Osteoblast (primary cell): ENCODE measurements at regions not wholly inside any gene's neighbourhood (a gene's known extent, or its start where the extent isn't known, plus 50 kb on each side); places are given as distances from the start of the nearest gene placed in this dataset.

Experiments
- DNase-seq: peaks from one replicate; pipeline ENCODE4 v3.0.0; 2011; ENCODE audit warnings: low spot score, mixed read lengths; ENCODE audit not compliant: insufficient read length; ENCODE audit errors: missing footprints
- H2AFZ ChIP-seq: 2 replicates; pipeline ENCODE4 v1.6.0; 2011; ENCODE audit warnings: mild to moderate bottlenecking, low read length
- H3K27ac ChIP-seq: 2 replicates; pipeline ENCODE4 v1.5.1; 2011; ENCODE audit warnings: mild to moderate bottlenecking, low read depth, low read length, moderate library complexity
- H3K27me3 ChIP-seq: 2 replicates; pipeline ENCODE4 v1.6.0; 2012; ENCODE audit warnings: mild to moderate bottlenecking, control low read depth, inconsistent platforms, low read length, moderate library complexity; ENCODE audit not compliant: insufficient read depth
- H3K36me3 ChIP-seq: 2 replicates; pipeline ENCODE4 v1.5.1; 2011; ENCODE audit warnings: mild to moderate bottlenecking, low read length, control low read depth, moderate library complexity; ENCODE audit not compliant: insufficient read depth
- H3K4me1 ChIP-seq: 2 replicates; pipeline ENCODE4 v1.5.1; 2011; ENCODE audit warnings: mild to moderate bottlenecking, low read length, control low read depth, moderate library complexity; ENCODE audit not compliant: insufficient read depth
- H3K4me2 ChIP-seq: 2 replicates; pipeline ENCODE4 v1.6.0; 2011; ENCODE audit warnings: mild to moderate bottlenecking, low read length; ENCODE audit not compliant: insufficient read depth
- H3K4me3 ChIP-seq: fragments of 200-600 bp; sonication (generic); 3 replicates; pipeline ENCODE4 v1.5.1; 2012; ENCODE audit warnings: mild to moderate bottlenecking, low read length, inconsistent platforms; ENCODE audit not compliant: insufficient read depth
- H3K79me2 ChIP-seq: 2 replicates; pipeline ENCODE4 v1.6.0; 2012; ENCODE audit warnings: mild to moderate bottlenecking, low read length, control low read depth, inconsistent platforms; ENCODE audit not compliant: insufficient read depth
- H3K9me3 ChIP-seq: 2 replicates; pipeline ENCODE4 v1.5.1; 2011; ENCODE audit warnings: low read depth, low read length, control low read depth
- H4K20me1 ChIP-seq: 2 replicates; pipeline ENCODE4 v1.6.0; 2012; ENCODE audit warnings: mild to moderate bottlenecking, low read length, control low read depth; ENCODE audit not compliant: insufficient read depth
- TF ChIP-seq, protein P1 (sequence below): IDR thresholded peaks from 2 replicates; pipeline ENCODE4 v1.5.1; 2011; ENCODE audit warnings: mild to moderate bottlenecking, low read depth, low read length, moderate library complexity; ENCODE audit errors: extremely low read depth

DNA sequence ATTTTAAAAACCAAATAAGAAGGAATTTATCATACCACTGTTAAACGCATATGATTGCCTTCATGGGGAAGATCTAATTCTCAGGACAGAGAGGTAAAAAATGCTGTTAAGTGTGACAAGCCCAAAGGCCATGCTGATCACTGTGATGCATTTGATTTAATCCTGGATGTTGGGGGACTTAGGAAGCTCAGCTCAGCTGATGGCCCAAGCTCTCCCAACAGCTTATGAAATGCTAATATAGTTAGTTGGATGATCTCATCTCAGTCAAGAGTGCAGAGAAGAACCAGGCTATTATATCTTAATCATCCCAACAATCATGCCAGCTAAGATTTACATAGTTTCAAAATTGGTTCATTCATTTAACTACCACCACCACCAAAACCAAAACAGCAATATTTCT is 340.0 kb downstream of the IL20RB start:
- DNase-seq: no peak
- no peaks in the 10 kb centered on the region for H3K36me3 ChIP-seq
- no peak overlapping the region for H3K4me2 ChIP-seq
- H3K79me2 ChIP-seq: no peaks in the 10 kb centered on the region
- no peak overlapping the region for H3K27ac ChIP-seq
- TF ChIP-seq, protein P1, sequence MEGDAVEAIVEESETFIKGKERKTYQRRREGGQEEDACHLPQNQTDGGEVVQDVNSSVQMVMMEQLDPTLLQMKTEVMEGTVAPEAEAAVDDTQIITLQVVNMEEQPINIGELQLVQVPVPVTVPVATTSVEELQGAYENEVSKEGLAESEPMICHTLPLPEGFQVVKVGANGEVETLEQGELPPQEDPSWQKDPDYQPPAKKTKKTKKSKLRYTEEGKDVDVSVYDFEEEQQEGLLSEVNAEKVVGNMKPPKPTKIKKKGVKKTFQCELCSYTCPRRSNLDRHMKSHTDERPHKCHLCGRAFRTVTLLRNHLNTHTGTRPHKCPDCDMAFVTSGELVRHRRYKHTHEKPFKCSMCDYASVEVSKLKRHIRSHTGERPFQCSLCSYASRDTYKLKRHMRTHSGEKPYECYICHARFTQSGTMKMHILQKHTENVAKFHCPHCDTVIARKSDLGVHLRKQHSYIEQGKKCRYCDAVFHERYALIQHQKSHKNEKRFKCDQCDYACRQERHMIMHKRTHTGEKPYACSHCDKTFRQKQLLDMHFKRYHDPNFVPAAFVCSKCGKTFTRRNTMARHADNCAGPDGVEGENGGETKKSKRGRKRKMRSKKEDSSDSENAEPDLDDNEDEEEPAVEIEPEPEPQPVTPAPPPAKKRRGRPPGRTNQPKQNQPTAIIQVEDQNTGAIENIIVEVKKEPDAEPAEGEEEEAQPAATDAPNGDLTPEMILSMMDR: no peak
- no peak overlapping the region for H2AFZ ChIP-seq
- no peaks in the 10 kb centered on the region for H3K4me1 ChIP-seq
- H3K9me3 ChIP-seq: no peaks in the 10 kb centered on the region
- H3K4me3 ChIP-seq: no peak overlapping the region
- H3K27me3 ChIP-seq: no peaks in the 10 kb centered on the region
- H4K20me1 ChIP-seq: no peaks in the 10 kb centered on the region

DNA sequence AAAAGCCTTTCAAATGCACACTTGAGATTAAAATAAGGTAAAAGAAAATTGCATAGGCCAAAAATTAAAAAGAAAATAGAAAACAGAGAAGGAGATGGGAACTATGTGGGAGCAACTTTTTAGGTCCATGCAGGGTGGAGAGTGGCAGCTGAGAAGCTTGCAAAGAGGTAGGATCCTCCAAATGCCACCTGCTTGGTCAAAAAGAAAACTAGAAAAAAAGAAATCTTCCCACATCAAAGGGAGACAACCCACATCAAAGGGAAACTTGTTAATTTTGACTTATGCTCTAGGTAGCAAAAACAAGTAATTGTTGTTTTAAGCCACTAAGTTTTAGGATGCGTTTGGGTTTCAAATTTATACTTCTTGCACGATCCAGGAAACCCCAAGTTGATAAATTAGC is 342.9 kb downstream of the IL20RB start:
- Histone ChIP-seq H3K4me1 (no peaks in the 10 kb centered on the region), H3K36me3 (no peaks in the 10 kb centered on the region), H3K79me2 (no peaks in the 10 kb centered on the region), H4K20me1 (no peaks in the 10 kb centered on the region), H3K4me2 (no peak overlapping the region), H3K9me3 (no peaks in the 10 kb centered on the region), H3K27ac (no peak overlapping the region), H3K27me3 (no peaks in the 10 kb centered on the region), H3K4me3 (no peak overlapping the region), H2AFZ (no peak overlapping the region)
- TF ChIP-seq, protein P1: no peak
- DNase-seq: no peak

DNA sequence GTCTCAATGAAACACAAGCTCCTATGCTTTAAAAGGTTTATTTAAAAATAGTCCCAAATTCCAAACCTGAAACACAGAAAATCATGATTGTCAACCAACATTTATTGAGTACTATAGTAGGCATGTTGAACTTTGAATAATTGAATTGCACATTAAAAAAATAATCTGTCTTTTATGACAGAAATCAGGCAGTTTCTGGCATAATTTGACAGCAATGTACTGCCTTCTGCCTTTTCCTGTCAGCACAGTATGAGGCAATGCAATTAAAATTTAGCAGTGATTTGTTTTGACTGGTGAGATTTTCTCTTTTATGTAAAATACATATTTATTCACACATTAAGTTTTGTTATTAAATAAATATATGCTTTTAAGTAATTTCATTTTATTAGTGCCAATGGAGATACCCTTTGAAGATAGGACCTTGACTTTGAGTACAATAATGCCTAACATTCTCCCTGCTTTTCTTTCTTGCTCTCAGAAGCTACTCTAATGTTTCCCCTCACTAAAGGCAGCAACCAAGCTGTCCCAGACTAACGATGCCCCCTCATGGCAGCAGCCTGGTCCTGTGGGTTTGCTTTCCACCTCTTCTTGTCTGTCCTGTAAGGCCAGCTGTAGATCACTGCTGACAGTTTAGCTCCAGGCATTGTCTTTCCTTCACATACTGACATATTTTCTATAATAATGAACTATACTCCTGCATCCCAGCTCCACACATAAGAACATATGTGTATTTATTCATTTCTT is 346.7 kb downstream of the IL20RB start:
- Histone ChIP-seq H3K9me3 (no peaks in the 10 kb centered on the region), H3K4me1 (no peaks in the 10 kb centered on the region), H3K27me3 (no peaks in the 10 kb centered on the region), H3K4me3 (no peak overlapping the region), H3K36me3 (no peaks in the 10 kb centered on the region), H3K4me2 (no peak overlapping the region), H3K27ac (no peak overlapping the region), H4K20me1 (no peaks in the 10 kb centered on the region), H2AFZ (no peak overlapping the region), H3K79me2 (no peaks in the 10 kb centered on the region)
- no peak for DNase-seq
- TF ChIP-seq, protein P1: no peak

DNA sequence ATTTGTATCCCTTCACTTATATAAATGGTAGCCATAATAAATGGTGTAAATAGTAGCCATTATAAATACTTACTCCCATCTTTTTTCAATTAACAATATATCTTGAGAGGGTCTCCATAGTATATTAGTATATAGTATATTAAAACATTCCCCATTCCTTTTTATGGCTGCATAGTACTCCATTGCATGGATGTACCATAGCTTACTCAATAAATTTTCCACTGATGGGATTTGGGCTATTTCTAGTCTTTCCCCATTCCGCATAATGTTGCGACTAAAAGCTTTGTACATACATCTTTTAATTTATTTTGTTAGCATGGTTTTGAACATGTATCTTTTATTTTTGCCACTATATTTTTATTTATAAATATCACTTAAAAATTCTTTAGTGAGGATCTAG is 366.3 kb downstream of the IL20RB start:
- no peak overlapping the region for H3K27ac ChIP-seq
- H3K79me2 ChIP-seq: no peaks in the 10 kb centered on the region
- no peak overlapping the region for H3K4me3 ChIP-seq
- no peak overlapping the region for H2AFZ ChIP-seq
- no peaks in the 10 kb centered on the region for H3K4me1 ChIP-seq
- no peaks in the 10 kb centered on the region for H3K9me3 ChIP-seq
- TF ChIP-seq, protein P1: no peak
- H3K36me3 ChIP-seq: no peaks in the 10 kb centered on the region
- H4K20me1 ChIP-seq: no peaks in the 10 kb centered on the region
- no peak overlapping the region for H3K4me2 ChIP-seq
- no peaks in the 10 kb centered on the region for H3K27me3 ChIP-seq
- no peak for DNase-seq
